A549 (cell line): ENCODE measurements at regions not wholly inside any gene's neighbourhood (a gene's known extent, or its start where the extent isn't known, plus 50 kb on each side); places are given as distances from the start of the nearest gene placed in this dataset.

Experiments
- CTCF ChIP-seq: fragments of >200 bp; sonication (Bioruptor Twin); formaldehyde crosslinking; IDR thresholded peaks from 3 replicates; pipeline ENCODE4 v1.5.1; 2016
- EP300 ChIP-seq, 2 experiments: fragments of >200 bp; sonication (Bioruptor Twin); formaldehyde crosslinking; IDR thresholded peaks; 2 replicates in 1 of 2; 3 replicates in 1 of 2; pipeline ENCODE4 v1.6.1; 2016 to 2017
- NFE2L2 ChIP-seq: fragments of 150-350 bp; conservative IDR thresholded peaks from 2 replicates; pipeline ENCODE4 v1.6.1; 2014; ENCODE audit warnings: low read length
- POLR2A ChIP-seq: IDR thresholded peaks from 2 replicates; pipeline ENCODE4 v1.6.1; 2012; ENCODE audit warnings: mild to moderate bottlenecking, low read length
- RCOR1 ChIP-seq: fragments of 150-350 bp; IDR thresholded peaks from 2 replicates; pipeline ENCODE4 v1.6.1; 2014; ENCODE audit warnings: antibody characterized with exemption, low read length, low read depth
- RNF2 ChIP-seq: fragments of 200-600 bp; sonication (generic); IDR thresholded peaks from 2 replicates; pipeline ENCODE4 v1.6.1; 2016; ENCODE audit warnings: low read depth, mild to moderate bottlenecking, antibody characterized with exemption, moderate library complexity, borderline replicate concordance
- SREBF2 ChIP-seq: fragments of 450-650 bp; IDR thresholded peaks from 2 replicates; pipeline ENCODE4 v1.6.1; 2014; ENCODE audit warnings: mild to moderate bottlenecking, moderate library complexity
- TP53 ChIP-seq: fragments of 250-450 bp; sonication (Bioruptor Pico); IDR thresholded peaks from 2 replicates; pipeline ENCODE4 v1.5.0; 2021; ENCODE audit warnings: mild to moderate bottlenecking, moderate library complexity

- no peak for TF ChIP-seq CTCF
- TF ChIP-seq POLR2A, result no peak
- no peak for TF ChIP-seq TP53
- no peak for TF ChIP-seq EP300 (IDR thresholded peaks at IDR 0.05)
- TF ChIP-seq SREBF2, result no peak
- TF ChIP-seq RCOR1, result no peak
- no peak for TF ChIP-seq RNF2
- no peak for TF ChIP-seq NFE2L2
These were observed 465.4 kb upstream of the TNP1 start for GRCh38 chr2:217325251-217325650.
